Ovary (tissue), 7 donors: ENCODE measurements at regions not wholly inside any gene's neighbourhood (a gene's known extent, or its start where the extent isn't known, plus 50 kb on each side); places are given as distances from the start of the nearest gene placed in this dataset.

Experiments used
- DNase-seq, 5 donors: peaks; one replicate each; pipeline ENCODE4 v3.0.0-alpha.2; 2019 to 2020
- H3K27ac ChIP-seq, 2 donors: fragments of 200-600 bp; one replicate each; pipeline versions ENCODE4 v1.5.1 to v1.8.0; 2019 to 2022
- H3K27me3 ChIP-seq: fragments of 200-600 bp; one replicate; pipeline ENCODE4 v1.8.0; 2022
- H3K36me3 ChIP-seq: fragments of 200-600 bp; sonication (generic); one replicate; pipeline ENCODE4 v1.5.1; 2019
- H3K4me1 ChIP-seq: one replicate; pipeline ENCODE4 v1.8.1; 2013; ENCODE audit warnings: mild to moderate bottlenecking, moderate library complexity; ENCODE audit not compliant: insufficient read depth
- H3K4me3 ChIP-seq: fragments of 200-600 bp; sonication (generic); one replicate; pipeline ENCODE4 v1.5.1; 2017
- H3K9me3 ChIP-seq, 2 donors: fragments of 200-600 bp in 1 of 2; sonication (generic) in 1 of 2; one replicate each; pipeline versions ENCODE4 v1.5.1 to v1.8.1; 2013 to 2019; ENCODE audit warnings: mild to moderate bottlenecking in 1 of 2, moderate library complexity in 1 of 2
- CTCF ChIP-seq, 3 donors: fragments of 450-650 bp in 2 of 3; fragments of 200-600 bp in 1 of 3; IDR thresholded peaks; one replicate each; pipeline versions ENCODE4 v1.5.1 to v1.8.0; 2016 to 2022; ENCODE audit warnings: antibody characterized with exemption in 3 of 3, mild to moderate bottlenecking in 1 of 3
- EP300 ChIP-seq: sonication (generic); formaldehyde crosslinking; IDR thresholded peaks from one replicate; pipeline ENCODE4 v1.6.1; 2017; ENCODE audit warnings: antibody characterized with exemption
- POLR2A ChIP-seq: fragments of 450-650 bp; IDR thresholded peaks from one replicate; pipeline ENCODE4 v1.6.1; 2017; ENCODE audit warnings: antibody characterized with exemption, mild to moderate bottlenecking, moderate library complexity
- WGBS, 3 donors: extraction: QIAGEN DNeasy Blood & Tissue Kit in 1 of 3; methylation state at CpG; one replicate each; pipeline versions ENCODE4 v1.1.5 to v1.1.7; 2013 to 2017; 5-methylcytosine and 5-hydroxymethylcytosine counted together
- intact Hi-C, 4 donors: fragments of 100-400 bp; cut with DNase I; formaldehyde crosslinking; loops; one replicate each; pipeline versions ENCODE4 v1.11.0 to v1.15.1; 2022 to 2023
- donor health status: DM: no; HTN: no; CAD: no; lungs with moderate emphysema.
- donor health status: DM: no; HTN: no; CAD: no.
- donor health status: Bipolar disorder and iron deficiency.
- donor health status: DM: no; HTN: no; CAD: no.
- donor health status: DM: yes; HTN: yes; CAD: no.

- H3K27me3 ChIP-seq = no peaks in the 10 kb centered on the region
- intact Hi-C loops = no loop called here
- H3K4me3 ChIP-seq = no peak overlapping the region
- DNase-seq = peak in 1 of 5 donors; percentile 18
- no peaks in the 10 kb centered on the region for H3K9me3 ChIP-seq
- no peak for TF ChIP-seq POLR2A
- TF ChIP-seq CTCF (IDR thresholded peaks at IDR 0.05) = no peak
- no peak for TF ChIP-seq EP300
- no peaks in the 10 kb centered on the region for H3K36me3 ChIP-seq
- no peaks in the 10 kb centered on the region for H3K4me1 ChIP-seq
- WGBS, 3 donors = 85 to 91% (median 89%) methylated on average over 13 of the region's 13 CpGs
- no peak overlapping the region for H3K27ac ChIP-seq
Observed at GRCh38 chr11:8323161-8323935, 59.7 kb upstream of the LMO1 start.

- no peak for TF ChIP-seq POLR2A
- TF ChIP-seq CTCF (IDR thresholded peaks at IDR 0.05) = no peak
- no peak for TF ChIP-seq EP300
- H3K27me3 ChIP-seq = no peaks in the 10 kb centered on the region
- peaks cover 2% of the 10 kb centered on the region for H3K4me1 ChIP-seq
- peak in 1 of 5 donors; percentile 17 for DNase-seq
- no peak overlapping the region for H3K27ac ChIP-seq
- WGBS, 3 donors = 86 to 94% (median 89%) methylated on average over 10 of the region's 10 CpGs
- no peaks in the 10 kb centered on the region for H3K9me3 ChIP-seq
- no peak overlapping the region for H3K4me3 ChIP-seq
- no peaks in the 10 kb centered on the region for H3K36me3 ChIP-seq
- intact Hi-C loops = no loop called here
Observed at GRCh38 chr11:8321876-8322275, 58.2 kb upstream of the LMO1 start.

- DNase-seq = no peak
Observed at GRCh38 chr11:8320076-8320475, 56.4 kb upstream of the LMO1 start.

GRCh38 chr11:8318536-8318935 lies 54.9 kb upstream of the LMO1 start:
- DNase-seq = no peak
- Histone ChIP-seq H3K4me1 (peaks cover 2% of the 10 kb centered on the region), H3K36me3 (no peaks in the 10 kb centered on the region), H3K9me3 (no peaks in the 10 kb centered on the region), H3K27me3 (no peaks in the 10 kb centered on the region), H3K27ac (no peak overlapping the region), H3K4me3 (no peak overlapping the region)
- intact Hi-C loops = no loop called here
- 79 to 84% (median 80%) methylated on average over 7 of the region's 7 CpGs for WGBS, 3 donors
- TF ChIP-seq EP300 = no peak

More at GRCh38 chr11:8320076-8320475, 56.4 kb upstream of the LMO1 start:
- Histone ChIP-seq H3K4me1 (peaks cover 2% of the 10 kb centered on the region), H3K36me3 (no peaks in the 10 kb centered on the region), H3K27ac (no peak overlapping the region), H3K9me3 (no peaks in the 10 kb centered on the region), H3K27me3 (no peaks in the 10 kb centered on the region), H3K4me3 (no peak overlapping the region)
- intact Hi-C loops = no loop called here
- WGBS, 3 donors = 48 to 67% (median 62%) methylated on average over 5 of the region's 5 CpGs
- TF ChIP-seq EP300 = no peak
- TF ChIP-seq CTCF (IDR thresholded peaks at IDR 0.05) = no peak
- TF ChIP-seq POLR2A = no peak

- peak in 1 of 5 donors; percentile 25 for DNase-seq
- intact Hi-C loops = no loop called here
- 10 to 18% (median 15%) methylated on average over 2 of the region's 2 CpGs for WGBS, 3 donors
Observed at GRCh38 chr11:8317159-8317558, 53.5 kb upstream of the LMO1 start.

More at GRCh38 chr11:8317159-8317558, 53.5 kb upstream of the LMO1 start:
- no peak for TF ChIP-seq POLR2A
- no peak for TF ChIP-seq EP300
- TF ChIP-seq CTCF (IDR thresholded peaks at IDR 0.05) = no peak
- H3K36me3 ChIP-seq = no peaks in the 10 kb centered on the region
- H3K9me3 ChIP-seq = no peaks in the 10 kb centered on the region
- no peak overlapping the region for H3K27ac ChIP-seq
- H3K4me3 ChIP-seq = no peak overlapping the region
- no peaks in the 10 kb centered on the region for H3K27me3 ChIP-seq
- H3K4me1 ChIP-seq = peaks cover 2% of the 10 kb centered on the region
